ENCODE measurements at regions not wholly inside any gene's neighbourhood (a gene's known extent, or its start where the extent isn't known, plus 50 kb on each side); places are given as distances from the start of the nearest gene placed in this dataset.

GRCh38 chr5:4319478-4320128 lies 724.0 kb downstream of the IRX1 start:
- DNase-seq: no peak

GRCh38 chr5:4330327-4330726 lies 734.7 kb downstream of the IRX1 start:
- DNase-seq: no peak

- DNase-seq: no peak
Observed at GRCh38 chr5:4335078-4335477, 739.4 kb downstream of the IRX1 start.

DNA sequence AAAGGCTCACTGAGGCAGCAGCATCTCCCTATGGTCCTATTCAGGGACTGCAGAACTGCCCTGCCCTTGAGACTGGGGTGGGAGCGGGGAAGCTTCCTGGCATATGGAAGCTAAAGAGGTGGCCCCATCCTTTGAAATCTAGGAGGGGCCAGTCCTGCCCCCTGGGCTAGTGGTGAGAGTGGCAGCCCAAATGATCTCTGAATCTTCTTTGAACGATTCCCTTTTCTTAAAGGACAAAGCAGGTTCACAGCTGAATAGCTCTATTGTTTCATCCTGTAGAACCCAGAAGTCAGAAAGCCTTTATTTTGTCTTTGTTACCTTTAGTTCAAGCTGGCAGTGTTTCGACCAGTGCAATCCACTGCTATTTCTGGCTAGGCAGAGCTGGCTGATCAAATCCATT lies 741.9 kb downstream of the IRX1 start:
- no peak for DNase-seq

DNA sequence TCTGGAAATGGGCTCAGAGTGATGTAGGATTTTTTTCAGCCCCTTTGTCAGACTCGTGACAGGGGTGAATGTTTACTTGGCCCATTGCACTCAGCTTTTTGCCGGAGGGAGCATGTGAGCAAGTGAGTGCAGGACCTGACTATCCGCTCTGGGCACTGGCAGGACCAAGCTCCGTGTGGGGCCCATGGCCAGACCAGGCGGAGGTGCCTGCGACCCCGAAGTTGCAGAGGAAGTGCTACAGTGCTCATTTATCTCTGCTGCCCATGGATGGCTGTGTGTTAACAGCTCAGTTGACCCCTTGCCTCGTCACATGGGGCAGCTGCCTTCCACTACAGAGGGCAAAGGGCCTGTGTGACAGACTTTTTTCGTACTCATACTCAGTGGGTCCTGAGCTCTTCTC lies 744.3 kb downstream of the IRX1 start:
- DNase-seq: no peak

DNA sequence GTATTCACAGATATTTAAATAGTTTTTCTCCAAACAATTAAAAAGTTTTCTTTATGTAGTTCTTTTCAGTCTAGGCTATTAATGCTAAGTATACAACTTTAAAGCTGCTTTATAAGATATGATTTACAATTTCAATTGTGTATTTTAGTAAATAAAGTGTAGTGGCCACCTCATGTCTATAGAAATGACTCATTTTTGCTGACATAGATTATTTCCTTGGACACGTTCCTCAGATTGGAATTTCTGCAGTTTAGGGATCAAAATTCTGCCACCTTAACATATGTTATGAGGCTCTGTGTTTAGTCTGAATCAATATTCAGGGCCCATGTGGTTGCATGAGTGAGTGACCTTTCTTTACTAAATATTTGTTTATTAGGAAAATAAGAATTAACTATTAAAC lies 750.2 kb downstream of the IRX1 start:
- DNase-seq: no peak

DNA sequence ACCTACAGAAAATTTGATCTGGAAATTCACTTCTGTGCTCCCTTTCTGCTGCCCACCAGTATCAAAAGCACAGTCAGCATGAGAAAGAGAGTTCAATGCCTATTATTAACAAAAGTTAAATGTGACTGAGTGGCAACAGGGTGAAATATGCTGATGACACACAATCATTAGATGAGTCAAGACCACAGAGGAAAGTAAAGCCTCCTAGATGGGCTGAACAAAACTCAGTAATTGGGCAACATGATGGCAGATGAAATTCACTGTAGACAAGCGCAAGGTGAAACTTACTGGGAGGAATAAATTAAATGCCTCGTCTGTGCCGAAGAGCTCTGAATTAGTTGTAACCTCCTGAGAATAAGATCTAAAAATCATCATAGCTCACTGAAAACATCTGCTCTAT lies 752.8 kb downstream of the IRX1 start:
- DNase-seq: no peak

DNA sequence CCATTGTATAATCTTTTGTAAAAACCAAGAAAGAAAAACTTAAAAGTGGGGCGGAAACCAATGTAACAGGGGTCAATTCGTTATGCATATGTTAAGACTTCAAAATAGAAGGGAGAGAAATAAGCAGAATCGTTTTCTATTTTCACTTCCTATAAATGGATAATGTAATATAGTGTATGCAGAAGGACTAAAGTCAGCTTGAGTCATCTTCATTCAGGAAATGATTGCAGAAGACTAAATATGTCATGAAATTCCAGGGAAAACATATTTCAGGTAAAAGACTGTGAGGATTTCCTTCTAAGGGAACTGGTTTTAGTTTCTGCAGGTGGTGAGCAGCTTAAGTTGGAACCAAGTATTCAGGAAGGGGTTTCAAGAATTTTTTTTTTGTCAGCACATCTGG lies 753.3 kb downstream of the IRX1 start:
- no peak for DNase-seq

DNA sequence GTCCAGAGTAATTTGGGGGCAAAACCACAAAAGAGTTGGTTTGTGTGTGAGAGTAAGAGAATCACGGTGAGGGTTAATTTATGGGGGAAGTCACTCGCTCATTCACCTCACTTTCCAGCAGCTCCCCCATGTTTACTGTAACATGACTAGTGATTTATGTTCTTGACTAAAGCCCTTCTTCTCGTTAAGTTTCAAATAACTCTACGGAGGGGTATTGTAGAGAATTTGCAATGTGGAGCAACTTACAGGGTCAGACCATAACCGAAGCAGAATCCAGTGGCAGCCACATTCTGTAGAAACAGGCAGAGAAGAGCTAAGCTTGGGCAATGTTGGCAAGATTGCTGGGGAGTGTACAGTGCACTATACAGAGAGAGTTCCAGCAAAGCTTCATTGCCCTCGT lies 760.6 kb downstream of the IRX1 start:
- DNase-seq: no peak

- no peak for DNase-seq
Observed at GRCh38 chr5:4359847-4360246, 764.2 kb downstream of the IRX1 start.

DNA sequence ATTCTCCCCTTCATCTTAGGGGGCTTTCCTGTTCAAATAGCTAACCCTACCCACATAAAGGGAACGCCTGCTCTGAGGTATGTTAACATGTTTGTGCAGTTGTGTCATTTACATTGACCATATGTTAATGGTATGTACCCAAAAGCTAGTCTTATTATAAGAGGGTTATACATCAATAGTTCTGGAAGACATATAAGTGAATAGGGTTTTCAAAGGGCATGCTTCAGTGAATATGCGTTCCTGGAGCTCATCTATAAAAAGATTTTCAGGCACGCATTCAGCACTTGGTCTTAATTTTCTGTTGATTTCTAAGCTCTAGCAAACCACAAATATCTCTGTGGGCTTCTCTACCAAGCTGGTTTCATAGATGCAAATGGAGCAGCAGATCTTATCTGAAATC lies 766.1 kb downstream of the IRX1 start:
- DNase-seq: no peak

- DNase-seq: no peak
Observed at GRCh38 chr5:4362411-4362810, 766.8 kb downstream of the IRX1 start.

- no peak for DNase-seq
Observed at GRCh38 chr5:4363045-4363444, 767.4 kb downstream of the IRX1 start.

GRCh38 chr5:4366628-4367027 lies 771.0 kb downstream of the IRX1 start:
- no peak for DNase-seq

GRCh38 chr5:4370218-4370617 lies 769.9 kb upstream of the ADAMTS16 start:
- DNase-seq: no peak

DNA sequence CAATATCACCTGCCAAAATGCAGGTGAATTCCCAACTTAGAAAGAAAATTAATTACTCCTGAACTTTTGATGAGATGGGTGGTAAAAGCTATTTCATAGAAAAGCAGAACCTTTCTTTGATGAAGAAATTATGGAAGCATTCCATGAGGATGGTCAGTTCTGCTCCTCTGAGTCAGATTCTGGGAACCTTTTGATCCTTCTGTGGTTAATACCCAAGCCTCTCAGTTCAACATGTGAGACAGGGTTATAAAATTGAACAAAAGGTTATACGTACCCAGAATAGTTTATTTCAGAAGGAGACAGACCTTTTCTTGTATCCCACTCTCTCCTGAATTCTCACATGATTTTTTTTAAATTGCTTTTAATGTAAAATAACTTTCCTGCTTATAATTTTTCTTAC lies 767.6 kb upstream of the ADAMTS16 start:
- DNase-seq: no peak

- DNase-seq: no peak
Observed at GRCh38 chr5:4373051-4373820, 766.9 kb upstream of the ADAMTS16 start.

- no peak for DNase-seq
Observed at GRCh38 chr5:4374866-4375265, 765.3 kb upstream of the ADAMTS16 start.

DNA sequence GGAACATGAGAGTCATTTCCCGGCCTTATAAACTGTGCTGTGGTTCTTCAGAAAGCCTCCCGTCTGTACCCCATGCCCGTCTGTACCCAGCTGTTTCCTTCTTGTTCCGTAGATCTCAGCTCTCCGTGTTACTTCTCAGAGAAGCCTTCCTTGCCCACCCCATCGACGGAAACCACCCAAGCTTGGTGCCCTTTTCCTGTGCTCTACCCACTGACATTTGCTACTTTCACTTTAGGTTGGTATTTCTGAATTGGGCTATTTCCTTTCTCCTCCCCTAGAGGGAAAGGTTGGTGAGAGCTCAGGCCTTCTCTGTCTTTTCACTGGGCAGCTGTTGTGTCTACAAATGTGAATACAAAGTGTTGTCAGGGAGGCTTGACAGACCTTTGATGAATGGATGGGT lies 764.5 kb upstream of the ADAMTS16 start:
- DNase-seq: no peak

DNA sequence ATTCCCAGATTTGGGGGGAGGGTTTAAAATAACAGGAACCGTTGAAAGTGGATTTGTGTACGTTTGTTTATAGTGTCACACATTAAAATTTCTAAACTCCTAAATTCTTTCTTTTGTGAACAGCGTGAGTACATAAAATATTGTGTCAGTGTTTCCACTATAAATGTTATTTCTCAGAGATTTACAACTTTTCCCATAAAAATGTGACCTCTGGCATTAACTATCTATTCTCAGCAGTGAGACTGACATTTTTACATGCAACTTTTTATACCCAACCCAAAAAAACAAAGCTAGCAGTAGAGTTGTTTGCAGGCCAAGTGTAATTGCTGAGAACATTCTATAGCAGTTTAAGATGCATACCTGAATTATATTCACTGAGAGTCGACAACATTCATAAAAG lies 757.0 kb upstream of the ADAMTS16 start:
- DNase-seq: peak; percentile 25

GRCh38 chr5:4383518-4384198 lies 756.5 kb upstream of the ADAMTS16 start:
- DNase-seq: no peak

DNA sequence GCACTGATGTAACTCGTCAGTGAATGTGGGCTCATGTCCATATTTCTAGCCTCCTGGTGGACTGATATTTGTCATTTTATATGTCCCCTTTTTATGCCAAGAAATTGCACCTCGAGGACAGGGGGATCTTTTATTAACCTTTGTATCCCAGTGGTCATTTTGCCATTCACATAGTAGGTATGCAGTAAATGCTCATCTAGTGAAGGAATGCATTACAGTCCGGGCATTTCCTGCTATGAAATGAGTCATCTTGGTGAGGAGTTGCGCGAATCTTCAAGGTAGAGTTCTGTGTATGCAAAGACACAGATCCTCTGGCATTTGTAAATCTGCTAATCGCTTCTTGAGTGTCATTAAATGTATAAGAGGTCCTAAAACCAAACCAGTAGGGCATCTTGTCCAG lies 755.5 kb upstream of the ADAMTS16 start:
- DNase-seq: no peak

GRCh38 chr5:4386152-4386551 lies 754.0 kb upstream of the ADAMTS16 start:
- no peak for DNase-seq

DNA sequence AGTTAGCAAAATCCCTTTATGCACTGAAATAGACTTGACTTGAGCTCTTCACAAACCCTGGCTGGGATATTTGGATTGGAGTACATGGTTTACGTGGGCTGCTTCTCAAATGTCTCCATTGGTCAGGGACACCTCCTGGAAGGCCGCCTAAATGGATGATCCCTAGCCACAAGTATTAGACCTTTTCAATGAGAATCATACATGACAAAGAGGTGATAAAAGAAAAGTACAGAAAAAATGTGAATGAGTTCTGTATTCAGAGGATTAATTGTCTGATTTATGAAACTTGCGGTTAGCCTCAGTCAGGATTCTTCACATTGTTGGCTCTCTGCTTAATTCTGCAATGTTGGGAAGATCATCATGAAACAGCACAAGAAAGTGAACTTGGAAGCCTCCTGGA lies 752.8 kb upstream of the ADAMTS16 start:
- DNase-seq: no peak

Measured in left kidney (tissue), 1 donor.